HG03139 (cell line): ENCODE measurements at regions not wholly inside any gene's neighbourhood (a gene's known extent, or its start where the extent isn't known, plus 50 kb on each side); places are given as distances from the start of the nearest gene placed in this dataset.

Source experiments
- ATAC-seq: cut with Tn5 transposase; IDR thresholded peaks from one replicate; pipeline ENCODE4 v1.9.1; 2021; ENCODE audit not compliant: unreplicated experiment

DNA sequence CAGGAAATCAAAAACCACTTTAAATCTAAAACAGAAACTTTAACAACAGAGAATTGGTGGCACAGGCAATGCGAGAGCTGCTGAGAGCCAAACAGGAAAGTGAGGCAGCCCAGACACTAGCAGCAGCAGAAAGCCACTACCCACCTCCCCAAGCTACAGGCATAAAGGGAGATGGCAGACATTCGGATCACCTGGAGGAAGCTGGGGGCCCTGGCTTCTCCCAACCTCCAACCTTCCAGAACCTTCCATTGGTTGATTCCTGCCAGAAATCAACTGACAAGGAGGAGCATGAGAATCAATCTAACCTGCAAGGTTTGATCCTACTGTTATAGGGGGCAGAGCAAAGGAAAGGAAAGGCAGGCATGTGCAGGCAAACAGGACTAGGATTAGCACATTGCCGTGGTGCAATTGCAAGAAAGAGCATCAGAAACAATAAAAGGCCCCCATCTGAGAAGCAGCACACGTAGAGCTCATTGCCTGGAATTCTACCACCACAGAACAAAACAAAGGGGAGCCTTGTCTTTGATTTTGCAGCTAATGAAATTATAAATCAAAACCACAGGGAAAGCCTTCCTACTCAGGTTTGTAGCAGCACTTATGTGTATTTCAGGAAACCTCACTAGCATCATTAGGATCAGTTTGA lies 427.3 kb upstream of the RASGEF1B start:
- ATAC-seq: no peak

DNA sequence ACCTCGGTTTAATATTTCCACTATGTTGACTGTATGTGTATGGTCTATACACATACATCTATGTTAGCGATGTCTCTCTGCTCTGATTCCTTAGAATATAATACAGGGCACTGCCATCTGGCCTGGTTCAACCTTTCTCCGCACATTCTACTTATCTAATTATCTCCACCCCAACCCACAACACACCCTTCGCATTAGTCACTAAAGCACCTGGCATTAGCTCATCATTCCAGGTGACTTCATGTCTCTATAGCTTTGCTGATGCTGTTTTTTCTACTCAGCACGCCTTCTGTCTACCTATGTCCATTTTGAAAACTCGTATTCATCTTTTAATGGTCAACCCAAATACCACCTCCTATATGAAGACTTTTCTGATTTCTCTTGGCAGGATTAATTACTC lies 425.2 kb upstream of the RASGEF1B start:
- ATAC-seq: no peak

DNA sequence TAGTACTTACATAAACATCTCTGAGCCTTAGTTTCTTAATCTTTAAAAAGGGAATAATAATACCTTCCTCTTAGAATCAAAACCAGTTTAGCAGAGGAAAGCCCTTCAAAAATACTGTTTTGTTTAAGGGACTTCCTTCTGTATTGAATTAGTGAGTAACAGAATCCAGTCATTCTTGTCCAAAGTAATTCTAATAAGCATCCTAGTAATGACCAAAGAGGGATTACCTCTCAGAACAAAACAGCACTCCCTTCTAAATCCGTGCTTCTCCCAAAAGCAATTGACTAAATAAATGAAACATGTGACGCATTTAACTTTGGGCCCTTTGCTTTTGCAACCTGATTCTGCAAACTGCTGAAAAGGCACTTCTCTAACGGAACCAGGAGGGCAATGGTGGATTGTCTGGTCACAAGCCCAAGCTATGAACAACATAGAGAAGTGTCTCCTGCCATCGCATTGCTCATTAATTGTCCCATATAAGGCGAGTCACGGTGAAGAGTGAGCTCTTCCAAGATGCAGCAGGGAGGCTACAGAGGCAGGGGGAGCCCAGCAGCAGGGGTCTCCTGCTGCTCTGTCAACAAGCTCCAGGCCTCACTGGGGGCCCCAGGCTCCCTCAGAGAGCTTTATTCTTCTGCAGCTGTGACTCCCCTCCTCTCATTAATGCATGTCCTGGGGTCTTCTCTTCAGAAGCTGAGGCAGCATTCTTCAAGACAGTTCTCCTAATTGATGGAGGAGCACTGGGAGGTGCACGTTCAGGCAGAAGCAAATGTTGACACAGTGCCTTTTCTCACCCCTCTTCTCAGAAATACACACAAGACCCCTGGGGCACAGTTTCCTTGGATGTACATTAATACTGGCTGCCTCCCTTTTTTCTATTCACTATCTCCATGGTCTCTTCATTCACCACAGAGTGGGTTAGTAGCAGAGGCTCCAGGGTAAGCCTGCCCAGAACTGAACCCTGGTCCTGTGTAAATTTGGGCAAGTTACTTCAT lies 419.6 kb upstream of the RASGEF1B start:
- ATAC-seq: no peak

DNA sequence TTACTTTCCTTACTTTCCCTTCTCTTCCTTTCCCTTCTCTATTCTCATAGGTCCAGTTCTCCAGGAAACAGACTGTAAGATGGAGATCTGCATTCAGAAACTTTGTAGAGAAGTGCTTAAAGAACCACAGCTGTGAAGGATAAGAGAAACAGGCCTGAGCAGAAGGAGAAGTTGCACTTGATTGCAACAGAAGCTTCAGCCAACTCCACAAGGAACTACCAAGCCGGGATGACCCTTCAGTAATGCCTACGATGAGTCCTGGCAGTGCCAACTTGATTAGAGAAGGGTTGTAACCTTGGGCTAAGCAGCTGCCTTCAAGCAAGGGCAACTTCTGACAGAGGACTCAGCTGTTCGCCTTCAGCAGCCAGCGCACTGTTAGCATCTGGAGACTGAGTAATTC lies 413.3 kb upstream of the RASGEF1B start:
- no peak for ATAC-seq

DNA sequence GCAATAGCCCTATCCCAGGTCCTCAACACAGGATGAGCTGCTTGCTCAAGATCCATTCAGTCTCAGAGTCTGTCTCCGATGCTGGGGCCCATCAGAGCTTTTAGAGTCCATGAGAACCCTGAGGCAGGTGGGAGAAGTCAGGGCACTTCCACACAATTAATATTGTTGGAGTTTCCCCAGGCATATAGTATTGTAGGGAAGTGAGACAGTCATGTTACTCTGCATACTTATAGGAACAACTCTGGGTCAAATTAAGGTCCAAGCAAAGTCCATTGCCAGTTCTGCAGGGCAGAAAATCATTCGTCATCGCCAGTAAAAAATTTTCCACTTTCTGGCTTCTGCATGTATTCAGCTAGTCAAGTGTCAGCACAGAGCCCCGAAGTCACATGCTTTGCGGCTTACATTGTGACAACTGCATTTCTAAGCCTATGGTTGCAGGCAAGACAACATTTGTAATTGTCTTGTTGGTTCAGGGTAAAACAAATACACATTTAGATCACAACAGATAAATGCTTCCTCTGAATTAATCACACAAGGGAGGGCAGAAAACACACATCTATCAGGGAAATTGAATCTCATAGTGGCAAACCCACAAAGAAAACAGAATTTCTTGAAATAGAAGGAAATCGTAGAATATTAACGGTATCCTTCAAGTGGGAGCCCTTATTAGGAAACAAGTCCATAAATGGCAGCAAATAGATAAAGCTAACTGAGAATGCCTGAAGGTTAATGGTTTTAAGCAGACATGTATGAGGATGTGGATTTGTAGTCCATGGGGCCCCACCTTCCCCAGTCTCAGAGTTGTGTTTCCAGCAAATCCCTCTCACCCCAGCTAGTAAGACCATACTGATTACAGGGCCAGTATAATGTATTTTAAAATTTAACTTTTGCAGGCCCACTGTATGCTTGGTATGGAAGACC lies 412.1 kb upstream of the RASGEF1B start:
- no peak for ATAC-seq

DNA sequence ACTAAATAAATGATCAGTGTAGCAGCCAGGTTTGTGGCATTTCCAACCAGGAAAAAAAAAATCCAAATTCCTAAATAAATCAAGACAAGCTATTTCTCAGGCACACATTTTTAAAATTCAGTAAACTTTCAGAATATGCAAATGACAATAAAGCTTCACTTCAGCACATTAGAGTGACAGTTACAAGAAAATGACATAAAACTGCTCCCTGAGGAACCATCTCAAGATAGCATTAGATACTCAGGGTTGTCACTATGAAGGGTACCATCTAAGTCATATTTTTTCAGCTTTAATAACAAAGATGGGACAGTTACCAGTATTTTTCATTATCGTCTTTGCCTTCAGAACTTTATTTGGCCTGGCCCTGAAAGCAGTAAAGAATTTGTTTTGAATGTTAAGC lies 411.3 kb upstream of the RASGEF1B start:
- ATAC-seq: no peak

DNA sequence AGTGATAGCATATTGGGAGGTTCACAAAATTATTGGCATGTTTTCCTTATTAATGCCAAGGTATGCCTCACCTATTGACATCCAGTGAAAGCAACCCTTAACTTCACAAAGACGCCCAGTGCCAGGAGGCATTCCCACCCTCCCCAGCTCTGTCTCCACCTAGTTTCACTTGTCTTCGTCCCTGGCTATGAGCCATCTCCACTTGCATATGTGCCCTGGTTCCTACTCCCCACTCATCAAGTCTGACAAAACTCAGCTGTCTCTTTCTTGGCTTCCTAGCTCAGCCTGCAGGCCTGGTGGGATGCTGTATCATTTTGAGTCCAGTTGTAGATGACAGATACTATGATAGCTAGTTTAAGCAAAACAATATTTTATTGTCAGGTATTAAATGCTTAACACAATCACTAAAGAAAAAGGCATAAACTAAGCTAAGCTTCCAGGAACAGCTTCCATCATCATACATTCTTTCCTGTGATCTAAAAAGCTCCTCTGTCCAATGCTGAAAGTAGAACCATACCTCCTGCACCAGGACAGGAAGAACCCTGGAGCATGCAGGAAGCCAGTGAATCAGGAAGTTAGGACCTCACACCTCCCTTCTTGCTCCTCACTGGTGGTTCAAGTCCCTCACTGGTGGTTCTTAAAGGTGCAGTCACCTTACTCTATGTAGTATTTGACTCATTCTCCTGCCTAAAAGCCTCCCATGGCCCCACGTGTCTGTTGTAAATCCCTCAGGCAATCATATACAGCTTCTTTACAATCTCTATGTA lies 410.3 kb upstream of the RASGEF1B start:
- no peak for ATAC-seq

DNA sequence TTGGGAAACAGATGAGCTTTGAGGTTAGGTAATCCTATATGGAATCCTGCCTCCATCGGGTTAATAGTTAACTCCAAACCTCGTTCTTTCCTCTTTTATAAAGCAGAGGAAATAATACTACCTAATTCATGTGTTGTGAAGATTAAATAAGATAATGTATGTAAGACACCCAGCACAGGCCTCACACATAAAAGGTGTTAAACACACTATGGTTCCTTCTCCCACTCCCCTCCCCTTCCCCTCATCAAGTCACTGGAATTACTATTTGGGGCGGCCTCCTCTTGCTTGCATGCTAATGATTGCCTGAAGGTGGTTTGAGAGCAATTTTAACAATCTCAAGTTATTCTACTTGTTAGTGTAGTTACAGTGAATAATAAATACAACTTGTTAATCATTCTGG lies 404.4 kb upstream of the RASGEF1B start:
- ATAC-seq: no peak

DNA sequence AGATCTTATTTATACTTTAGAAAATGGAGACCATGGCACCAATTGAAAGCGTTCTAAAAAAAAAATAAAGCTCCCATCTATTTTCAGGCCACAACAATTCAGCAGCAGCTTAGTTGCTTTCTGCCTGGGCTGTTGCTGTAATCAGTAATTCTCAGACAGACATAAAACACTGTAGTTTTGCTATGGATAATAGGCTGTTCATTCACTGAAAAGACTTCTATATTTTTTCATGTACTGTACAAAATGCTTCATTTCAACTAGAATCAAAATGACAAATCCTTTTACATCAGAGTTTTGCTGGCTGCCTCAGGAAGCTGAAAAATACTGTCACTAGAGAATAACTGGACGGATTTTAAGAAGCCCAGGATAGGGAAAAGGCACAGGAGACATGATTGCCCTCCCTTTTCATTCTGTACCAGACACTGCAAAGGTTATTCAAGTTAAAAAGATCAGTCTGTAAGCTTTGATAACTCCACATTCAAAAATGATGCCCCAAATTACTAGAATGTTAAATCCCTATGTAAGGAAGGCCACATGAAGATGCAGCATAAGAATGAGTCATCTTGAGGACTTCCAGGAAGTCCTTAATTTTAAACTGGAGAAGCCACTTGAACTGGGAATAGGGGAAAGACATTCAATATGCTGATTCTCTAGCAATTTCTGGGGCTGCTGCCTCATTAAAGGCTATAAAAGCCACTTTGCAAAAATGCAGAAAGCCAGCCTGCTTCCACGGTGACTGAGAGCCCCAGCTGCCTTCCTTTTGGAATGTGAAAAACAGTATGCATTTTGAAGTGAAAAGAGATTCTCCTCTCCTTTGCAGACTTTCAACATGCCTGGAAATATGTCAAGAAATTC lies 403.2 kb upstream of the RASGEF1B start:
- no peak for ATAC-seq

DNA sequence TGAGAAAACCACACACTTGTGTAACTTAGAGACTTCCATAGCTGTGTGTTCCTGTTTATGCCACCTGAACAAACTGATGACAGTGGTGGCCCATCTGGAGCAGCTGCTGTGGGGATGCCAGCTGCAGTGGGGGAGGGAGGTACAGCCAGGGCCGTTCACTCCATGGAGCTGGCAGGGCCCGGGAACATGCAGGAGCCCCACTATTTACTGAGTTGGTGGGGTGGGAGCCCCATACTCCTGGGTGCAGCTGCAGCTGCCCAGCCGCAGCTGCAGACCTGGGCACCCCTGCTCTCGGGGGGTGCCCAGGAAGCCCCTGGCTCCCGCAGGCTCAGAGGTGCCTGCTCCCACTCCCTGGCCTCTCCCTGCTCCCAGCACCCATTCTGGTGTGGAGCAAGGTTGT lies 398.6 kb upstream of the RASGEF1B start:
- ATAC-seq: no peak

DNA sequence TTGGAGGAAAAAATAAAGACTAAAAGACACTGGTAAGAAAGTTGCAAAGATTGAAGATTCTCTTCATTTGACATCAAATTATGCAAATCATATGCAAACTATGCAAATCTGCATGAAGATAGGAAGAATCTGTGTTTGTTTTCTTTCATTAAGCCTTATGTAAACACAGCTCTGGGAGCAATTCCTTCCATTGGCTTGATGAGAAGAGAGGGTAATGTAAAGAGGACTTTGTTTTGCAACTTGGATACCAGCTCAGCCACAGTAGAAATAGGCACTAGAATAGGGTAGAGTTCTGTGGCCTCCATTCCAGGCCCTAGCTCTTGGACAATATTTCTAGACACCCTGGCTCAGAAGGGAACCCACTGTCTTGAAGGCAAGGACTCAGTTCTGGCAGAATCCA lies 388.4 kb upstream of the RASGEF1B start:
- ATAC-seq: no peak

DNA sequence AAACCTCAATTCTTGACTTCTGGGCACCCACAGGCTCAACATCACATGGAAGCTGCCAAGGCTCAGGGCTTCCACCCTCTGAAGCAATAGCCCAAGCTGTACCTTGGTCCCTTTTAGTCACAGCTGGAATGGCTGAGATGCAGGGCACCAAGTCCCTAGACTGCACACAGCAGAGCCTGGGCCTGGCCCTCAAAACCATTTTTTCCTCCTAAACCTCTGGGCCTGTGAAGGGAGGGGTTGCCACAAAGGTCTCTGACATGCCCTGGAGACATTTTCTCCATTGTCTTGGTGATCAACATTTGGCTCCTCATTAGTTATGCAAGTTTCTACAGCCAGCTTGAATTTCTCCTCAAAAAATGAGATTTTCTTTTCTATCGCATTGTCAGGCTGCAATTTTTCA lies 382.7 kb upstream of the RASGEF1B start:
- ATAC-seq: no peak

DNA sequence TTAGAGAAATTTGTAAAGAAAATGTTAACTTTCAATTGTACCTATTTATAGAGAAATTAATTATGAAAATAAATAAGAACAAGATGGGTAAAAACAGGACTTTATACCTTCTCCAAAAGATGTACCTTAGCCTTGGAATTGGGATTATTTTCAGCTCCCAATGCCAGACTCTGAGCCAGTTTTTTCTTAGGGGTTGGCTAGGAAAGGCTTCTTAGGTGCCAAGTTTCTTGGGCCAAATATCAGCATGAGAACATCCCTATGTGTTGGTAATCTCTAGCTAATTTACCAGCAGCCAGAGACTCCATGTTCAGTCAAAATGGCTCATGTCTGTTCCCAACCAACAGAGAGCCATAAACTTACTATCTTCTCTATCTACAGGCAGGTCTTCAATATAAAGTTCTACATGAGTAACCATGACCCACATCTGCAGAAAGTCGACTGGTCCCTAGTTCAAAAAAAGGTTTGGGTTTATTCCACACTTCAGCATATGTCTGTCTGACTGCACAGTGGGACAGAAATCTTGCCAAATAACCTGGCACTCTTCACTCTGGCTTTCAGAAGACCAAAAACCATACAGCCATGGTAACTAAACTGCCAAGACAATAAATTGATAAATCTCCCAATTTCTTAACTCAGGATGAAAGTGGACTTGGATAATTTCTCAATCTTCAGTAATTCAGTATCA lies 380.5 kb upstream of the RASGEF1B start:
- ATAC-seq: no peak

DNA sequence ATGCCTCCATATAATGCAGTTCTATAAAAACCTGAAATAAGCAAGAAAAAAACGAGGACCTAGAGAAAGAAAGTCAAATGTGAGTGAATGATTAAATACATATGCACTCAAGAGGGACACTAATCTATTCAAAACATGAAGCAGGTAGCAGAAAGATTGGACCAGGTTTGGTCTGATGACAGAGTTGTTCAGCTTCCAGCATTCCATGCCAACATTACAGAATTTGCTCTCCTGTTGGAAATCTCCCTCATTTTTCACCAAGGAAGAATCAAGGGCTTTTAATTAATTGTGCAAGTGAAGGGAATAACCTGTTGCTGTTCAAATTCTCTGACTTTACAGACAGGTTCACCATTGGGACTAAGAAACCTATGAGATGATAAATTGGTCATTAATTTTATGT lies 379.0 kb upstream of the RASGEF1B start:
- ATAC-seq: no peak

DNA sequence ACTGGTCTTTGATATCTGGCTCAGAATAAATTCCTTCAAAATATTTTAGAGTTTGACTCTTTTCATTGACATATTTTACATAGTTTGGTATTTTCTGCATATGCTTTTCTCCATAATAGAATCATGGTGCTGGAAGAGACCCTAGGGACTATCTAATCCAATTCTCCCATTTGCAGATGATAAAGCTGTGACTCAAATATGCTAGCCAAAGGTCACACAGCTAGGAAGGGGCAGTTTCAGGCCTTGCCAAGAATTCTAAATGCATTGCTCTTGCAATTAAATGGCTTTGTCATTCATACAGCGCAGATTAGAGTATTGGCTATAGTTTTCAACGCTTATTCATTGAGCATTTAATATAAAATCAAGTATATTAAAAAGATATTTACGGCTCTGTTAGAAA lies 374.1 kb upstream of the RASGEF1B start:
- no peak for ATAC-seq

DNA sequence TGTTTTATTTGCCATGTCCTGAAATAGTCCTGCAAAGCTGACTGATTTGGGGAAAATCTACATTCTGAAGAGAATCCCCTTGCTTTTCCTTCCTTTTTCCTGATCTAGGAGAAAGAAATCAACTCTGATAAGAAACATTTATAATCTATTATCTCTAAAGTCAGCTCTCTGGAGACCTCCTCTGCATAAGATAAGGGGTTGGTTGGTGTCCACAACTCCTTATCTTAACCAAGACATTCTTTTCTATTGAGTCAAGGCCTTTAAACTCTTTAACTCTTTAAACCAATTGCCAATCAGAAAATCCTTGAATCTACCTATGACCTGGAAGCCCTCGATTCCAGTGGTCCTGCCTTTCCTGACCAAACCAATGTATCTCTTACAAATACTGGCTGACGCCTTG lies 373.6 kb upstream of the RASGEF1B start:
- ATAC-seq: no peak

DNA sequence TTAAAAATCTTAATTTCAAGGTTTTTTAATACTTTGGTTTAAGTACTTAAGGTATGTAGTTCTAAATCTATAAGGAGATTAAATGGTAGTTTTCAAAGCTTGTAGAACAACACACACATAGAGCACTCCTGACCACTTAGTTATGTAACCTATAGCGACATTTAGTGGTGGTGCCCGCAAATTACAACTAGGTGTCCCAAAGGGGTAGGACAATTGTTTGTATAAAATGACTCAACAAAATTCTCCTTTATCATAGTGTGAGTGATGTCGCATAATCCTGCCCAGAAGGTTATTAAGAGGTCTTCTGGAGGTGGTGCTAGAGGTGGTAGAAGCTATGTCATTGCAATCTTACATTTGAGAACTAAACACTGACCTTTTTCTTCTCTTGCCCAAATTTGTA lies 373.0 kb upstream of the RASGEF1B start:
- peak; percentile 80 for ATAC-seq

DNA sequence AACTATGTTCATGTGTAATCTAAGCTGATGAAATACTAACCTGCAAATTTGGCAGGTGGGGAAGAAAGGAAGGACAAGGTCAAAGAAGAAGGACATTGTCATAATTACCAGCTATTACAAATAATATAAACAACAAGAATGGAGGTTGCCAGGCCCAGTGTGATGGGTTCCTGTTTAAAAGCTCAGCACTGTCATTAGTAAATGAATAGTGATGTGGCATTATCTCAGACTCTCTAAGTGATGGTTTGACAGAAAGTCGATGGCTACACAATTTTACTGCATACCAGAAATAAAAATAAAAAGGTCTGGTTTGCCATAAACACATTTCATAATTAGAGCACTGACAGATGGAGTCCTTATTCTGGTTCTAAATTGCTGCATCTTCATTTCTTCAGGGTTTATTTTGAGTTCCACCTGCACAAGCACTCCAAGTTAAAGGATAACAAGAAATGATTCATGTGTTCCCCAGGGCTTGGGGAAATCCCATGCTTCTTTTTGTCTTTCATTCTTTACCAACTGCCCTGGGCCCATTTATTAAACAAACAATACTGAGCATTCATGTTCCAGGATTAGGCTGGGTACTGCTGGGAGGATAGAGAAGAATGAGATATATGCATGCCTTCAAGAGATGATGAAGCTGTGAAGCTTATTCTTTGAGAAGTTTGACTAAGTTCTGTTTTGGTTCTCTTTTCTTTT lies 367.8 kb upstream of the RASGEF1B start:
- no peak for ATAC-seq

DNA sequence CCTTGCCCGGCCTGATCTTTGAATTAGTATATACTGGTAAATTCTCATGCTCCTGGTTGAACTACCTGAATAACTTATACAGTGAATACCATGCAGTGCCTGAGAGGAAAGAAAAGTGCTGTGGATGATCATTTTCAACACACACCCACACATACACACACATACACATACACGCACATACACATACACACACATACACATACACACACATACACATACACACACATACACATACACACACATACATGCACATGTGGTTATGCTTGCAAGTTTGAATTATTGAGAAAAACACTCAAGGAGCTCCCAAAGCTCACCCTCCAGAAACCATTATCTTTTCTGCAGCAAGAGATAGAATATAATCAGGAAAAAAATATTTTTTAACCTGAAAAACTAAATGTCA lies 366.9 kb upstream of the RASGEF1B start:
- no peak for ATAC-seq
